Right lobe of liver (tissue), 4 donors: ENCODE measurements at regions not wholly inside any gene's neighbourhood (a gene's known extent, or its start where the extent isn't known, plus 50 kb on each side); places are given as distances from the start of the nearest gene placed in this dataset.

Experiments used
- POLR2A ChIP-seq: fragments of 450-650 bp; IDR thresholded peaks from one replicate; pipeline ENCODE4 v1.6.1; 2017; ENCODE audit warnings: antibody characterized with exemption, mild to moderate bottlenecking
- TF ChIP-seq, protein P1 (sequence below), 4 donors: fragments of 200-600 bp in 3 of 4; fragments of 450-650 bp in 1 of 4; IDR thresholded peaks; one replicate each; pipeline versions ENCODE4 v1.5.1 to v1.8.0; 2016 to 2022; ENCODE audit warnings: antibody characterized with exemption in 4 of 4, mild to moderate bottlenecking in 2 of 4
- donor health status: DM: no; HTN: no; CAD: no.
- donor health status: DM: no; HTN: no; CAD: no.
- donor health status: DM: no; HTN: yes; CAD: no.

DNA sequence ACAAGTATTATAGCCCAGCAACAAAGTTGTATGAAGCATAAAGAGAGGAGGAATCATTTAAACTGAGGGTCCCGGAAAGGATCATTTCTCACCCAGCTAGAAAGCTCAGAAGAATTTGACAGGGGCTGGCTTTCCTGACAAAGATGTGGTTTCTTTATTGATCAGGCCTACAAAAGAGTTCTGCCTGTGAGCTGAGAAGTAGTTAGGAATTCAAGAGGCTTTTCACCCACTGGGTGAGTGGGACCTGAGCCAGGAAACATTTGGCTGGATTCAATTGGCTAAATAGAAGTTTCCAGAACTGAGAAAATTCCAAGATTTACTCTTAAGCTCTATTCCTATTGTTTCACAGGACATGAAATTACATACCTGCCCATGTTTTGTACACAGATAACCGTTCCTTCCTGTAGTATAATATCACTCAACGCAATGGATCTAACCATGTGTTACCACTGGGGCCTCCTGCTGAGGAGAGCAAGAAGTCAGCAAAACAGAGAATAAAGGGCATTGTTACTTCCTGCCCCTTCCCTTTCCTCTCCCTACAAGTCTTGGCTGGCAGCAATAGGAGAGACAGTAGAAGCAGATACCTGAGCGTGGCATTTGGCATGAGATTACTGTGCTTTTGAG lies 53.9 kb upstream of the PAPSS2 start:
- TF ChIP-seq POLR2A: no peak
- TF ChIP-seq, protein P1, sequence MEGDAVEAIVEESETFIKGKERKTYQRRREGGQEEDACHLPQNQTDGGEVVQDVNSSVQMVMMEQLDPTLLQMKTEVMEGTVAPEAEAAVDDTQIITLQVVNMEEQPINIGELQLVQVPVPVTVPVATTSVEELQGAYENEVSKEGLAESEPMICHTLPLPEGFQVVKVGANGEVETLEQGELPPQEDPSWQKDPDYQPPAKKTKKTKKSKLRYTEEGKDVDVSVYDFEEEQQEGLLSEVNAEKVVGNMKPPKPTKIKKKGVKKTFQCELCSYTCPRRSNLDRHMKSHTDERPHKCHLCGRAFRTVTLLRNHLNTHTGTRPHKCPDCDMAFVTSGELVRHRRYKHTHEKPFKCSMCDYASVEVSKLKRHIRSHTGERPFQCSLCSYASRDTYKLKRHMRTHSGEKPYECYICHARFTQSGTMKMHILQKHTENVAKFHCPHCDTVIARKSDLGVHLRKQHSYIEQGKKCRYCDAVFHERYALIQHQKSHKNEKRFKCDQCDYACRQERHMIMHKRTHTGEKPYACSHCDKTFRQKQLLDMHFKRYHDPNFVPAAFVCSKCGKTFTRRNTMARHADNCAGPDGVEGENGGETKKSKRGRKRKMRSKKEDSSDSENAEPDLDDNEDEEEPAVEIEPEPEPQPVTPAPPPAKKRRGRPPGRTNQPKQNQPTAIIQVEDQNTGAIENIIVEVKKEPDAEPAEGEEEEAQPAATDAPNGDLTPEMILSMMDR (IDR thresholded peaks at IDR 0.05): no peak
